Fibroblast of mammary gland (primary cell): ENCODE measurements at regions not wholly inside any gene's neighbourhood (a gene's known extent, or its start where the extent isn't known, plus 50 kb on each side); places are given as distances from the start of the nearest gene placed in this dataset.

ENCODE experiments used
- DNase-seq: peaks from one replicate; pipeline ENCODE4 v3.0.0-alpha.2; 2010; ENCODE audit warnings: low read depth
- H3K4me3 ChIP-seq: 2 replicates; pipeline ENCODE4 v1.5.1; 2011; ENCODE audit warnings: low read depth, mild to moderate bottlenecking, low read length, moderate library complexity; ENCODE audit not compliant: control insufficient read depth
- CTCF ChIP-seq: conservative IDR thresholded peaks from 2 replicates; pipeline ENCODE4 v1.5.1; 2011; ENCODE audit warnings: low read depth, low read length, inconsistent platforms; ENCODE audit not compliant: control insufficient read depth, insufficient read depth

DNA sequence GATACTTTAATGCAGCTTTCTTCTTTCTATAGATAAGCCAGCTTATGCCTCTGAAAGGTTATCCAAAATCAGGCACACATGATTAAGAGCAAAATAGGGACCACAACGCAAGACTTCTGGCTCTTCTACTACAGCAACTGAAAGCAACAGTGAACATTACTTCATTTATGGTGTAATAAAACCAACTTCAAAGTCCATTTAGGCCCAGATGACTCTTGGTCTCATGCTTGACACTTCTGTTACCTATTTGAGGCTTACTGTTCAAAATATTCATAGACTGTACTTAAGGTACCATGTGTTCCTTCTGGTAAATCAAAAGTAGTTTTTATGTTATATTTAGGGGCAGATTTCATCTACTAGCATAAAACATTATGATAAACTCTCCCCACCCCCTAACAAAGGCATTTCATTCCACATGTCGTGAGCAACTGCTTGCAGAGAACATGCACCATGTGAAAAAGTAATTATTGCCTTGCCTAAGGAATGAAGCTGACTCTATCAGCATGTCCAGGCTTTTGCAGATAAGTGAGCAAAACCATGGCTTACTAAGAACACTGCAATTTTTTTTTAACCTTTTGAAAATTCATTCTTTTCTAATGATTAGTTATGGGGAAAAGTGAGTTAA lies 154.9 kb upstream of the ITGB1 start:
- TF ChIP-seq CTCF = no peak
- peak; percentile 53 for DNase-seq
- H3K4me3 ChIP-seq = no peak overlapping the region

GRCh38 chr10:33111488-33112051 lies 153.5 kb upstream of the ITGB1 start:
- DNase-seq = no peak
- no peak overlapping the region for H3K4me3 ChIP-seq

DNA sequence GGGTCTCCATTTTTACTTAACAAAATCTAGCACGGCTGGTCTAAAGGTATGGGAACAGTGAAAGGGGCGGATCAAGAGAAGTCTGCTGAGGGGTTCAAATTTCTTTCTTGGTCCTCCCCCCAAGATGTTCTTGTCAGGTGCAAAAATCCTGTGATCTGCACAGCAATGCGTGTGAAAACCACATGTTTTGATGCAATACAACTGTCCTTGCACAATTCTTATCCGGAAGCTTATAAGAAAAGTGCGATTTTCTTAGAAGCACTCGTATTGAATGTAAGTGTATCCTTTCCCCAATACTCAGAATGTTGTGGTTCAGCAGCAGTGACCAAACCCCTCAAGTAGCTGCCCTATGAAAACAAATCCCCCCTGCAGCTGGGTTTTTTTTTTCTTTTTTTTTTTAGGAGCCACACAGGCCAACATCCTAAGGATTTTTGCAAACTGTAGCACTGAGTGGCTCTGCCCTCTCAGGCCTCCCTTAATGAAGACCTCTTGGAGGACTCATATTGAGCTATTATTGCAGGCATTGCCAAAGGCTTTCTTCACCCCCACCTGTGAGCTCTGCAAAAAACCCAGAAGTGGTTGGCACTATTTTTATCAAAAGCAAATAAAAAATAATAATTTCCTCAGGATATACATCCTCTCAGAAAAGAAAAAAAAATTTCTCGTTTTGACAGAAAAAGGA lies 151.9 kb upstream of the ITGB1 start:
- TF ChIP-seq CTCF = no peak
- DNase-seq = no peak
- H3K4me3 ChIP-seq = no peak overlapping the region

More at GRCh38 chr10:33111488-33112051, 153.5 kb upstream of the ITGB1 start:
- no peak for TF ChIP-seq CTCF

GRCh38 chr10:33109384-33109783 lies 151.4 kb upstream of the ITGB1 start:
- no peak for TF ChIP-seq CTCF
- H3K4me3 ChIP-seq = no peak overlapping the region
- DNase-seq = no peak

GRCh38 chr10:33107953-33108352 lies 149.9 kb upstream of the ITGB1 start:
- TF ChIP-seq CTCF = no peak
- H3K4me3 ChIP-seq = no peak overlapping the region

GRCh38 chr10:33106767-33107166 lies 148.7 kb upstream of the ITGB1 start:
- TF ChIP-seq CTCF = no peak
- no peak for DNase-seq
- no peak overlapping the region for H3K4me3 ChIP-seq

More at GRCh38 chr10:33107953-33108352, 149.9 kb upstream of the ITGB1 start:
- DNase-seq = no peak
